Neural progenitor cell (in vitro differentiated cells): ENCODE measurements at regions not wholly inside any gene's neighbourhood (a gene's known extent, or its start where the extent isn't known, plus 50 kb on each side); places are given as distances from the start of the nearest gene placed in this dataset.

Experiments
- CTCF ChIP-seq: fragments of 200-600 bp; sonication (generic); IDR thresholded peaks from 2 replicates; pipeline ENCODE4 v1.5.1; 2017; ENCODE audit warnings: antibody characterized with exemption, mild to moderate bottlenecking
- EZH2 ChIP-seq: fragments of 200-600 bp; sonication (generic); IDR thresholded peaks from 2 replicates; pipeline ENCODE4 v1.6.1; 2017; ENCODE audit warnings: antibody characterized with exemption, mild to moderate bottlenecking, moderate library complexity
- EZH2phosphoT487 ChIP-seq: fragments of 200-600 bp; sonication (generic); IDR thresholded peaks from 2 replicates; pipeline ENCODE4 v1.6.1; 2017; ENCODE audit warnings: antibody characterized with exemption

DNA sequence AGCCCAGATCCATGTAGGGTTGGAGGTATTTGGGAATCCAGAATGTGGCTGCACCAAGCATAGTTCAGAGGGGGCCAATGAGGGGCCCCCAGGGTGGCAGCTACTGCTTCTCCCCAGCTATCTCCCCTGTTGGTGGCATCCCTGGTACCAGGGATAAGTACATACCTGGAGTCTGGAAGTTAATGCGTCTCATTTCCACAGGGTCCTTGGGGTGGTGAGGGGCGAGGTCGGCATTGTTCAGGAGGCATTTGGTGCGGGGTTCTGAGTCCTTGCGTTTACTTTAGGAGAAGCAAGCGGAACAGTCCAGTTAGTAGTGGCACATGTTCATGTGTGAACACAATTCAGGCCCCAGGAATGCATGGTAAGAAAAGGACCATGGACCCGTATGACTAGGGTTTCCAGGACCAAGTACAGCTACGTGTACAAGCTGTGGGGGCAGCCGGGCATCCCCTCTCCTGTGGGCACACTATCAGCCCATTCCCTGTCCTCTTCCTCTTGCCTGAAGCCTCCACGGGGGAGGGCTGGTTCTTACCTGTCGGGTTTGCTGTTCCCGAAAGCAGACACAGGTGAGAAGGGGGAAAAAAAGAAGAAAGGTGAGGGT, 122.3 kb downstream of the PTPRS start:
- TF ChIP-seq EZH2 (no peak), CTCF (no peak), EZH2phosphoT487 (no peak)
